ENCODE measurements at regions not wholly inside any gene's neighbourhood (a gene's known extent, or its start where the extent isn't known, plus 50 kb on each side); places are given as distances from the start of the nearest gene placed in this dataset.

DNA sequence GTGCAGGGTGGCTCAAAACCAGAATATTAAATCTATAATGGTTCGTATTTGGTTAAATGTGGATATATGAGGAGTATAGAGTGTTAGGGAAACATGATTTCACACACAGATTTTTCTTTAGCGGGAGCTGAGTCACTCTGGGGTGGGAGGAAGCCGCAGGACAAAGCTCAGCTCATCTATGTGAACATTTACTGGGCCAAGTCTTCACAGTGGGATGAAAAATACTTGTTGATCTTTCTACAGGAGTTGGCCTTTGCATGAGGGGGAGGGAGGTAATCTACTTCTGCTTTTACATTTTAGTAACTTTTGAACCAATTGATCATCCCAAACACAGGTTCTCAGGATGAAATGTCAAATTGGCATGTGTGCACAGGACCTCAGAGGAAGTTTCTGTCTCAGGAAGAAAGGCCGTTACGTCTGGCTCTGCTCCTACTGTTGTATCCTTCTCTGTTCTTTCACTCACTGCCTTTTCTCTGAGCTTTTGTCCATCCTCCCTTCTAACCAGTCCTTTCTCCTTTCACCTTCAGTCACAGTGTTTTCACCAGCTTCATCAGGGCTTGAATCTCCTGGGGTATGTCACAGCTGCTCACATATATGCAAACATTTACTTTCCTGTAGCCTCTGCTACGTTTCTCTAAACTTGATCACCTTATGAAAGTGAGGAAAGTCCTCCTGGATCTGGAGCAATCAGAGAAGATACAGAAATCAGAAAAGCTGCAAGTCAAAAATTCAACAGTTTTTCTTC is 943.3 kb upstream of the FANCL start:
- TF ChIP-seq, protein P1, sequence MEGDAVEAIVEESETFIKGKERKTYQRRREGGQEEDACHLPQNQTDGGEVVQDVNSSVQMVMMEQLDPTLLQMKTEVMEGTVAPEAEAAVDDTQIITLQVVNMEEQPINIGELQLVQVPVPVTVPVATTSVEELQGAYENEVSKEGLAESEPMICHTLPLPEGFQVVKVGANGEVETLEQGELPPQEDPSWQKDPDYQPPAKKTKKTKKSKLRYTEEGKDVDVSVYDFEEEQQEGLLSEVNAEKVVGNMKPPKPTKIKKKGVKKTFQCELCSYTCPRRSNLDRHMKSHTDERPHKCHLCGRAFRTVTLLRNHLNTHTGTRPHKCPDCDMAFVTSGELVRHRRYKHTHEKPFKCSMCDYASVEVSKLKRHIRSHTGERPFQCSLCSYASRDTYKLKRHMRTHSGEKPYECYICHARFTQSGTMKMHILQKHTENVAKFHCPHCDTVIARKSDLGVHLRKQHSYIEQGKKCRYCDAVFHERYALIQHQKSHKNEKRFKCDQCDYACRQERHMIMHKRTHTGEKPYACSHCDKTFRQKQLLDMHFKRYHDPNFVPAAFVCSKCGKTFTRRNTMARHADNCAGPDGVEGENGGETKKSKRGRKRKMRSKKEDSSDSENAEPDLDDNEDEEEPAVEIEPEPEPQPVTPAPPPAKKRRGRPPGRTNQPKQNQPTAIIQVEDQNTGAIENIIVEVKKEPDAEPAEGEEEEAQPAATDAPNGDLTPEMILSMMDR (IDR thresholded peaks at IDR 0.05), result no peak
- H3K27me3 ChIP-seq (ENCODE audit: low read depth), result no peaks in the 10 kb centered on the region
- H3K9me3 ChIP-seq, result no peaks in the 10 kb centered on the region
- no peaks in the 10 kb centered on the region for H3K36me3 ChIP-seq
- ATAC-seq, result no peak
- no peak overlapping the region for H3K27ac ChIP-seq
- intact Hi-C loops (cut with DNase I), result no loop called here
- H3K4me1 ChIP-seq, result no peaks in the 10 kb centered on the region
- no peak overlapping the region for H3K4me3 ChIP-seq
- no peak for DNase-seq

DNA sequence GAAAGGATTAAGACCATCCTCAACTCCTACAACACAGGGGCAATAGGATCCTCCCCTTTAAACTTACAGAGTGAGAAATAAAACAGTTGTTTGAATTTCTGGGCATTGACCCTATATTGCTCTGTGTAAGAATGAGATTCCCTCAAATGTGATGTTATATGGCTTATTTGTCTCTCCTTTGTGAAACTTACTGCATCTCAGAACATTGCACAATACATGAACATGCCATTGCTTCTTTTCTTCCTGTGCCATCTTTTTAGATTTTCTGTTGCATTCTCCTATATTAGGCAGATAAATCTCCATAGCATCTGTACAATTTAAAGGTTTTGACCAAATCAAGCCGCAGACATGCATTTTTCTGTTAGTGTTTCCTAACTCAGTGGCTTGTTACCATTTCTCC is 941.9 kb upstream of the FANCL start:
- no peaks in the 10 kb centered on the region for H3K4me1 ChIP-seq
- ATAC-seq (no peak), DNase-seq (no peak)
- intact Hi-C loops (cut with DNase I), result no loop called here
- H3K27me3 ChIP-seq (ENCODE audit: low read depth), result no peaks in the 10 kb centered on the region
- no peaks in the 10 kb centered on the region for H3K36me3 ChIP-seq
- no peaks in the 10 kb centered on the region for H3K9me3 ChIP-seq
- no peak overlapping the region for H3K27ac ChIP-seq
- H3K4me3 ChIP-seq, result no peak overlapping the region
- TF ChIP-seq, protein P1 (IDR thresholded peaks at IDR 0.05), result no peak

DNA sequence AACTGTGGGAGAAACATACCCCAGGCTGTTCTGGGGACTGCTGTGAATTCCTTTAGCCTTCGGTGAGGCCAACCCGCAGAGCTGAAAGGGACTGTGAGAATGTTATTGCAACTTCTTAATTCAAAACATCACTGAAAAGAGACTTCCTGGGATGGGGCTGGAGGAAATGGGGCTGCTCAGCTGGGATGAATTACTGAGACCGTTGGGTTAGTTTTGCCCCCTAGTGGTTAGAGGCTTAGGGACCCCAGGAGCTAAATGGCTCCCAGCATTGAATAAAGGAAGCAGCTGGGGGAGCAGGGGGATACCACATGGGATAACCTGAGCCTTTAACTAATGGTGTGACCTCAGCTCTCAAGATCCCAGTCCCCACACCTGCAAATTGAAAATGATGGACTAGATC is 941.1 kb upstream of the FANCL start:
- Histone ChIP-seq H3K27me3 (ENCODE audit: low read depth) (no peaks in the 10 kb centered on the region), H3K36me3 (no peaks in the 10 kb centered on the region), H3K4me1 (no peaks in the 10 kb centered on the region), H3K27ac (no peak overlapping the region), H3K9me3 (no peaks in the 10 kb centered on the region), H3K4me3 (no peak overlapping the region)
- DNase-seq, result no peak
- TF ChIP-seq, protein P1 (IDR thresholded peaks at IDR 0.05), result peak; percentile 31
- no peak for ATAC-seq
- intact Hi-C loops (cut with DNase I), result no loop called here

DNA sequence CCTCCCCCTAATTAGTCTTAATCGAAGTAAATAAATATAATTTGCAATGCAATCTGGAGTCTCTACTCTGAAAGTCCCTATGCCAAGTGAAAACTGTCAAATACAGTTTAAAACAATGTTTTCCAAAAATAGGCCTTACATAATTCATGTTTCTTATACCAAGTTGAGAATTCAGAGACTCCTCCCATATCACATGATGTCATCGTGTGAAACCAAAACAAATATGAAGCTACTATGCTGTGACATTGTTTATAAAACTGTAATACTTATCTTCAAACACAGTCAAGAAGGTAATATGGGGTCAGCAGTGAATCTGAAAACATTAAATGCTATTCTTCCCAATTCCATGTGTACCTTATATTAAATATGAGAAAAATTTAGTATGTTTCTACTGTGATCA is 940.2 kb upstream of the FANCL start:
- H3K4me1 ChIP-seq, result no peaks in the 10 kb centered on the region
- no peaks in the 10 kb centered on the region for H3K27me3 ChIP-seq (ENCODE audit: low read depth)
- H3K36me3 ChIP-seq, result no peaks in the 10 kb centered on the region
- H3K9me3 ChIP-seq, result no peaks in the 10 kb centered on the region
- H3K4me3 ChIP-seq, result no peak overlapping the region
- ATAC-seq, result no peak
- no peak for DNase-seq
- H3K27ac ChIP-seq, result no peak overlapping the region
- intact Hi-C loops (cut with DNase I), result no loop called here
- TF ChIP-seq, protein P1 (IDR thresholded peaks at IDR 0.05), result no peak

DNA sequence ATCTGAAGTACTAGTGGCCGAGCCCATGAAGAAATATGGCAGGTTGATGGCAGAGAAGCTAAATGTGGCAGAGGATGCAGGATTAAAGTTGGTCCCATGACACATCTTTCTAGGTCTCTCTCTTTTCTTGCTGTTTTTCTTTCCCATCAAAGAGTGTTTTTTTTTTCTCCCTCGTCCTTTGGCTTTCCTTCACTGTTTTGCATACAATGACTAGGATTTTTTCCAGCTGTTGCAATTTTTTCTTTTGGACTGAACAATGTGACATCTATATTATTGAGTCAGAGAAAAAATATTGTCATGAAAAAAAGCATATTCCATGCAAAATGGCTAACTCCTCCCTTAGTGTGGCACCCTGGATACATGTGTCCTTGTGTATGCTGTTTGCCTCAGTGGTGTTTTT is 939.5 kb upstream of the FANCL start:
- DNase-seq (no peak), ATAC-seq (no peak)
- no peaks in the 10 kb centered on the region for H3K36me3 ChIP-seq
- TF ChIP-seq, protein P1 (IDR thresholded peaks at IDR 0.05), result no peak
- no peaks in the 10 kb centered on the region for H3K4me1 ChIP-seq
- no peak overlapping the region for H3K27ac ChIP-seq
- H3K9me3 ChIP-seq, result no peaks in the 10 kb centered on the region
- H3K4me3 ChIP-seq, result no peak overlapping the region
- no peaks in the 10 kb centered on the region for H3K27me3 ChIP-seq (ENCODE audit: low read depth)
- intact Hi-C loops (cut with DNase I), result no loop called here
